Hypothalamus (tissue), 51 donors: ENCODE measurements at regions not wholly inside any gene's neighbourhood (a gene's known extent, or its start where the extent isn't known, plus 50 kb on each side); places are given as distances from the start of the nearest gene placed in this dataset.

Source experiments
- DNase-seq, 51 donors: peaks; one replicate each; lab custom pipeline; 2025; lab: John Stamatoyannopoulos, UW

GRCh38 chr6:76451926-76452709 is 379.7 kb upstream of the IMPG1 start:
- no peak for DNase-seq

- no peak for DNase-seq
These were observed 375.6 kb upstream of the IMPG1 start for GRCh38 chr6:76448109-76448508.

GRCh38 chr6:76441875-76442274 is 369.4 kb upstream of the IMPG1 start:
- DNase-seq: no peak

- DNase-seq: no peak
These were observed 367.3 kb upstream of the IMPG1 start for GRCh38 chr6:76439811-76440210.

GRCh38 chr6:76438768-76439167 is 366.3 kb upstream of the IMPG1 start:
- no peak for DNase-seq

- peak in 1 of 51 donors; percentile 1 for DNase-seq
These were observed 362.7 kb upstream of the IMPG1 start for GRCh38 chr6:76435174-76435573.

GRCh38 chr6:76422511-76423213 is 350.2 kb upstream of the IMPG1 start:
- DNase-seq: no peak

GRCh38 chr6:76420094-76420493 is 347.6 kb upstream of the IMPG1 start:
- DNase-seq: no peak

GRCh38 chr6:76418560-76419223 is 346.2 kb upstream of the IMPG1 start:
- DNase-seq: no peak

GRCh38 chr6:76416821-76417605 is 344.6 kb upstream of the IMPG1 start:
- no peak for DNase-seq

GRCh38 chr6:76403064-76403463 is 330.6 kb upstream of the IMPG1 start:
- DNase-seq: no peak

GRCh38 chr6:76397966-76398365 is 325.5 kb upstream of the IMPG1 start:
- DNase-seq: no peak

- DNase-seq: no peak
These were observed 309.7 kb upstream of the IMPG1 start for GRCh38 chr6:76382201-76382600.

- DNase-seq: no peak
These were observed 309.1 kb upstream of the IMPG1 start for GRCh38 chr6:76381612-76382011.

- no peak for DNase-seq
These were observed 278.8 kb upstream of the IMPG1 start for GRCh38 chr6:76351275-76351674.

GRCh38 chr6:76347539-76347938 is 275.1 kb upstream of the IMPG1 start:
- DNase-seq: no peak

GRCh38 chr6:76342611-76343160 is 270.2 kb upstream of the IMPG1 start:
- no peak for DNase-seq

- DNase-seq: no peak
These were observed 257.6 kb upstream of the IMPG1 start for GRCh38 chr6:76330031-76330430.

GRCh38 chr6:76326871-76327270 is 254.4 kb upstream of the IMPG1 start:
- no peak for DNase-seq
